Brain microvascular endothelial cell (primary cell): ENCODE measurements at regions not wholly inside any gene's neighbourhood (a gene's known extent, or its start where the extent isn't known, plus 50 kb on each side); places are given as distances from the start of the nearest gene placed in this dataset.

Experiments
- DNase-seq: peaks from one replicate; pipeline ENCODE4 v3.0.0-alpha.2; 2020
- H3K27ac ChIP-seq: fragments of 250-450 bp; sonication (Bioruptor Pico); 2 replicates; pipeline ENCODE4 v1.5.1; 2020; ENCODE audit warnings: mild to moderate bottlenecking, moderate library complexity
- H3K27me3 ChIP-seq: fragments of 250-450 bp; sonication (Bioruptor Pico); replicated peaks from 2 replicates; pipeline ENCODE4 v1.5.1; 2020; ENCODE audit warnings: mild to moderate bottlenecking
- H3K36me3 ChIP-seq: fragments of 250-450 bp; sonication (Bioruptor Pico); replicated peaks from 2 replicates; pipeline ENCODE4 v1.5.1; 2020; ENCODE audit warnings: mild to moderate bottlenecking
- H3K4me3 ChIP-seq: 2 replicates; pipeline ENCODE4 v1.5.1; 2011; ENCODE audit warnings: low read depth, mild to moderate bottlenecking, control low read depth, low read length, moderate library complexity
- in situ Hi-C: cut with HindIII; loops from 2 replicates; pipeline ENCODE4 v1.10.0; 2017; ENCODE audit warnings: low sequenced_read_pairs, low pct_ligation_motif_present
- TF ChIP-seq, protein P1 (sequence below): IDR thresholded peaks from 2 replicates; pipeline ENCODE4 v1.5.1; 2011; ENCODE audit warnings: low read depth, mild to moderate bottlenecking, moderate library complexity, low read length, control low read depth, inconsistent platforms; ENCODE audit errors: missing control alignments

DNA sequence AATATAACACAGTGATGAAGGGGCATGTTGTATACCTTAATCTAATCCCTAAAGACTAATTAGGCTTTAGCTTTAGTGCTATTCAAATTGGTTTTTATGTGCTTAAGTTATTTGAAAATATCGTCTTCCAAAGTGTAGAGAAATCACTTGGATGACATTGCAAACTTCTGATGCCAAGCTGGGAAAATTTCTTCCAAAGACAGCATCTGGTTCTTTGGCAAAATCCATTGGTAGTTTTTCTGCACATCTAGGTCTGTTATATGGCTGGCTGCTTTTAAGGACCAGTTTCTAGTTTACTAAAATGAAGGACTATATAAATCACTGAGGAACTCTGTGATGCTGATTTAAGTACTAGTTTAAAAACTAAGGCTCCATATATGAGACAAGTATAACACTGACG is 2362.3 kb downstream of the PCDH9 start:
- no peak overlapping the region for H3K27ac ChIP-seq
- H3K36me3 ChIP-seq: no peaks in the 10 kb centered on the region
- in situ Hi-C loops: no loop called here
- no peaks in the 10 kb centered on the region for H3K27me3 ChIP-seq
- TF ChIP-seq, protein P1, sequence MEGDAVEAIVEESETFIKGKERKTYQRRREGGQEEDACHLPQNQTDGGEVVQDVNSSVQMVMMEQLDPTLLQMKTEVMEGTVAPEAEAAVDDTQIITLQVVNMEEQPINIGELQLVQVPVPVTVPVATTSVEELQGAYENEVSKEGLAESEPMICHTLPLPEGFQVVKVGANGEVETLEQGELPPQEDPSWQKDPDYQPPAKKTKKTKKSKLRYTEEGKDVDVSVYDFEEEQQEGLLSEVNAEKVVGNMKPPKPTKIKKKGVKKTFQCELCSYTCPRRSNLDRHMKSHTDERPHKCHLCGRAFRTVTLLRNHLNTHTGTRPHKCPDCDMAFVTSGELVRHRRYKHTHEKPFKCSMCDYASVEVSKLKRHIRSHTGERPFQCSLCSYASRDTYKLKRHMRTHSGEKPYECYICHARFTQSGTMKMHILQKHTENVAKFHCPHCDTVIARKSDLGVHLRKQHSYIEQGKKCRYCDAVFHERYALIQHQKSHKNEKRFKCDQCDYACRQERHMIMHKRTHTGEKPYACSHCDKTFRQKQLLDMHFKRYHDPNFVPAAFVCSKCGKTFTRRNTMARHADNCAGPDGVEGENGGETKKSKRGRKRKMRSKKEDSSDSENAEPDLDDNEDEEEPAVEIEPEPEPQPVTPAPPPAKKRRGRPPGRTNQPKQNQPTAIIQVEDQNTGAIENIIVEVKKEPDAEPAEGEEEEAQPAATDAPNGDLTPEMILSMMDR: no peak
- no peak overlapping the region for H3K4me3 ChIP-seq
- no peak for DNase-seq

DNA sequence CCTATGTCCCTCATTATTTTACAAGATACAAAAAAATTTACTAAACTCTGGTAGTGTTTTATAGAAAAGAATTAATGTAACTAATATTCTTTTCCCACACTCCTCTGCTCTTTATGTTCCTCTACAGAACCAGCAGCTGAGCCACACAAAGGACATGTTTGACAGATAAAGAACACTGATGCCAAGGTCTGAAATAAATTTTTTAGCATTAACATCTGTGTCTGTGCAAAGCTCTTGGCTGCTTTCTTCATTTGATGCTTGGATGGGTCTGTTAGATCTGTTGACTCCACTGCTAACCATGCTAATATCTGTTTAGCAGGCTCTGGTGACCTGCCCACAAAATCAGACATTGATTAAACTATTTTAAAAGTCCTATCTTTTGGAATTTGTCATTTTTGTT is 2363.8 kb downstream of the PCDH9 start:
- H3K27me3 ChIP-seq: no peaks in the 10 kb centered on the region
- in situ Hi-C loops: no loop called here

DNA sequence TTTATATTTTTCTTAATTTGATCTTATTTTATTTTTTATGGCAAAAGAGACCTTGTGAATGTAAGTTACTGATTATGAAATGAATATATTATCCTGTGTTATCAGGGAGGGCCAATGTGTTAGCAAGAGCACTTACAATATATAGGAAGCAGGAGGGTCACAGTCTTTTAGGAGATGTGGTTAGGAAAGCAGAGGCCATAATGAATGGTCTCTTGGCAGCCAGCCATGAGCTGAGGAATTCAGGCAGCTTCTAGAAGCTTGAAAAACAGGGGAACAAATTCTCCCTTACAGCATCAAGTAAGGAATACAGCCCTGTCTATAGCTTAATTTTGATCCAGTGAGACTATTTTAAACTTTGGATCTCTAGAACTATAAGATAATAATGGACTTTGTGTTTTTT is 2374.6 kb downstream of the PCDH9 start:
- peak; percentile 56 for DNase-seq
- Histone ChIP-seq H3K4me3 (no peak overlapping the region), H3K27me3 (no peaks in the 10 kb centered on the region), H3K27ac (no peak overlapping the region), H3K36me3 (no peaks in the 10 kb centered on the region)
- TF ChIP-seq, protein P1: no peak
- in situ Hi-C loops: no loop called here

More for the DNA sequence above, 2363.8 kb downstream of the PCDH9 start:
- H3K4me3 ChIP-seq: no peak overlapping the region
- DNase-seq: no peak
- H3K27ac ChIP-seq: no peak overlapping the region
- H3K36me3 ChIP-seq: no peaks in the 10 kb centered on the region
- TF ChIP-seq, protein P1: no peak

DNA sequence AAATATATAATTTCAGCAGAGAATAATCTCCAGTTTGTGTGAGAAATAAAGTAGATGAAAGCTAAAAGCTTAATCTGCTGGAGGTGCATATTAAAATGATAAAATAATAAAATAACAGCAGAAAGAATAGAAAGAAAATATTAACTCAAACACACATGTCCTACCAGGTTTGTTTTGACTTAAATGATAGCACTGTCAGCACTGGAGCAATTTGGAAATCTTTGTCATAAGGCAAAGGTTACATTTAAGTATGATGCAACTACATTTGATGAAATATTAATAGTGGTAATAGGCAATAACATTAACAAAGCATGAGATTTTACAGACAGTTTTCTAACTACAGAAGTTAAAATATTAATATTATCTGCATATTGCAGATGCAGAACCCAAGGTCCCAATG is 2380.1 kb downstream of the PCDH9 start:
- in situ Hi-C loops: no loop called here

DNA sequence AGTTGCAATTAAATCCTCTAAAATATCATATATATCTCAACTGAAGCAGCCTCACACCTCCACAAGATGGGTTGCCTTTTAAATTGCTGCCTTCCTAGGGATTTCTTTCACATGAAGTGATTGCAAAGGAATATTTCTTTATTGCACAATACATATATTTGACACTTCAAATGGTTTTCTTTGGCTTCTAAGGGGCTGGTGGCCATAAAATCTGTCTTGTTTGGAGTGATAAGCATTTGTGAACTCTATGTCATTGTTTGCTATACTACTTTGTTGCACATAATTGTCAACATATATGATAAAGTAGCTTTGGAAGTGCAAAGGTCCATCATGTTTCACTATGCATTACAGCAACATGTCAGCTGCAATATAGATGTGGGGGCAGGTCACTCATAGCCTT is 2380.9 kb downstream of the PCDH9 start:
- no peaks in the 10 kb centered on the region for H3K27me3 ChIP-seq
- no peak overlapping the region for H3K27ac ChIP-seq
- no peaks in the 10 kb centered on the region for H3K36me3 ChIP-seq
- in situ Hi-C loops: no loop called here
- TF ChIP-seq, protein P1: no peak
- H3K4me3 ChIP-seq: no peak overlapping the region
- DNase-seq: no peak

More for the DNA sequence above, 2380.1 kb downstream of the PCDH9 start:
- TF ChIP-seq, protein P1: no peak
- Histone ChIP-seq H3K4me3 (no peak overlapping the region), H3K27ac (no peak overlapping the region), H3K27me3 (no peaks in the 10 kb centered on the region), H3K36me3 (no peaks in the 10 kb centered on the region)
- no peak for DNase-seq

DNA sequence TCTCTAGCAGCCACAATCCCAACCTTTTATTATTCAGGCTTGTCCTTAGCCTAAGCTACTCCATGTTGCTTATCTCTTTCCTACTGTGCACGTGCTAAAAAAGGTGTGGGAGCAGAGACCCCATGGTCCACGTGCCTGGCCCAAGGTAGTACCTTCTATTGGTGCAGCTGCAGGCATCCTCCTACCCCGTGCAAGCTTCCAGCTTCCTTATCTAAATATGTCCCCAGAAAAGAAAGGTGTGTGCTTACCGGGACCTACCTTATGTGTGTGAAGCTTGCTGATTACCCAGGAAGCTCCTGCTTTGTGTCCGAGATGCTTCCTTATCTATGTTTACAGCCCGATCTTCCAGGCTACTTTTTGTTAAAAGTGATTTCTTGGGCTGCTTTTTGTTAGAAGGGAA is 2382.4 kb downstream of the PCDH9 start:
- TF ChIP-seq, protein P1: no peak
- in situ Hi-C loops: no loop called here
- Histone ChIP-seq H3K36me3 (no peaks in the 10 kb centered on the region), H3K27ac (no peak overlapping the region), H3K27me3 (no peaks in the 10 kb centered on the region), H3K4me3 (no peak overlapping the region)
- DNase-seq: no peak
